Activated CD8-positive, alpha-beta T cell treated with anti-CD3 and anti-CD28 coated beads for 36 hours (primary cell): ENCODE measurements at regions not wholly inside any gene's neighbourhood (a gene's known extent, or its start where the extent isn't known, plus 50 kb on each side); places are given as distances from the start of the nearest gene placed in this dataset.

Experiments used
- ATAC-seq: fragments of 200-7000 bp; cut with Tn5 transposase; one replicate; pipeline ENCODE4 v1.10.0; 2021; ENCODE audit warnings: mild to moderate bottlenecking, moderate library complexity
- CTCF ChIA-PET: fragments of 350-600 bp; sonication (Branson Sonifier 250); formaldehyde crosslinking; loops from one replicate; lab custom pipeline; 2021; ENCODE audit warnings: antibody characterized with exemption; lab: Charles Lee
- POLR2A ChIA-PET: fragments of 350-600 bp; sonication (Branson Sonifier 250); formaldehyde crosslinking; loops from one replicate; lab custom pipeline; 2021; ENCODE audit warnings: antibody characterized with exemption; lab: Charles Lee
- DNase-seq: peaks from one replicate; pipeline ENCODE4 v3.0.0-alpha.2; 2020
- H3K27ac Mint-ChIP-seq: one replicate; pipeline ENCODE4 v1.8.0; 2021; ENCODE audit warnings: mild to moderate bottlenecking, mixed read lengths
- H3K27me3 Mint-ChIP-seq: one replicate; pipeline ENCODE4 v1.8.0; 2021; ENCODE audit warnings: mixed read lengths
- H3K36me3 Mint-ChIP-seq: one replicate; pipeline ENCODE4 v1.8.0; 2021; ENCODE audit warnings: low read depth, mixed read lengths
- H3K4me1 Mint-ChIP-seq: one replicate; pipeline ENCODE4 v1.8.0; 2021; ENCODE audit warnings: low read depth, mixed read lengths
- H3K4me3 Mint-ChIP-seq: one replicate; pipeline ENCODE4 v1.8.0; 2021; ENCODE audit warnings: mild to moderate bottlenecking, moderate library complexity, mixed read lengths
- H3K9me3 Mint-ChIP-seq: one replicate; pipeline ENCODE4 v1.8.0; 2021; ENCODE audit warnings: mixed read lengths
- CTCF ChIP-seq: fragments of 200-600 bp; IDR thresholded peaks from one replicate; pipeline ENCODE4 v1.8.0; 2022; ENCODE audit warnings: antibody characterized with exemption, mild to moderate bottlenecking
- intact Hi-C: fragments of 100-400 bp; cut with micrococcal nuclease; formaldehyde crosslinking; loops from one replicate; pipeline ENCODE4 v1.10.0; 2022

- H3K4me1 Mint-ChIP-seq, result no peaks in the 10 kb centered on the region
- no peaks in the 10 kb centered on the region for H3K36me3 Mint-ChIP-seq
- no peak overlapping the region for H3K27ac Mint-ChIP-seq
- peaks cover 1% of the 10 kb centered on the region for H3K27me3 Mint-ChIP-seq
- CTCF ChIA-PET, result no interaction called here
- DNase-seq (no peak), ATAC-seq (no peak)
- TF ChIP-seq CTCF, result no peak
- POLR2A ChIA-PET, result no interaction called here
- H3K9me3 Mint-ChIP-seq, result no peaks in the 10 kb centered on the region
- intact Hi-C loops, result no loop called here
- H3K4me3 Mint-ChIP-seq, result no peak overlapping the region
Measured at GRCh38 chr15:53165988-53166683, 376.0 kb upstream of the ONECUT1 start.

DNA sequence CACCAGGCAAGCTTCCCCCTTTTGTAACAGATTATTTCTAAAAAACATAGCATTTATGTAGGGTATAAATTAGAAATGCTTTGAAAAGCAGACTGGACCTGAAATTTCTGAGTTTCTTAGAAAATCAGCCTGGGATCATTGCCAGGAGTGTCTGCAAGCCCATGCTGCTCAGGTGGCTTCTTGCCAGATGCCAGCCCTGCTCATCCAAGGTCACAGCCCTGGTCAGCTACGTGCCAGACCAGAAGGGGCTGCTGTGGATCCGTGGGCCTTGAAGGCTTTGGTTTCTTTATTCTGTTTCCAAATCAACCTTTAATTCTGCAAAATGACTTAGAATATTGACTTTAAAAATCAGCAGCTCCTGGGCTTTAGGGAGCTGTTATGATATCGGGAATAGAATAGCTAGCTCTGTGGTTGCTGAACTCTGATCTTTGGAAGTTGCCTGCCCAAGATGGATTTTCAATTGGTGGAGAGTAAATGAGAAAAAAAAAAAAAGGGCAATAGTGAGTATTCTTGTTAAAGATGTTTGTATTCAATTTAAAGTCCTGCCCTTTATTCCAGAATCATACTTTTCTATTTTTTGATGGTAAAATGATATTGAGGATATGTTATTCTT lies 370.1 kb upstream of the ONECUT1 start:
- Mint-ChIP-seq H3K36me3 (no peaks in the 10 kb centered on the region), H3K27me3 (peaks cover 1% of the 10 kb centered on the region), H3K4me1 (no peaks in the 10 kb centered on the region), H3K4me3 (no peak overlapping the region), H3K9me3 (peaks cover 2% of the 10 kb centered on the region), H3K27ac (no peak overlapping the region)
- CTCF ChIA-PET, result no interaction called here
- TF ChIP-seq CTCF, result no peak
- DNase-seq (no peak), ATAC-seq (no peak)
- POLR2A ChIA-PET, result no interaction called here
- intact Hi-C loops, result no loop called here

GRCh38 chr15:53159458-53159857 lies 369.3 kb upstream of the ONECUT1 start:
- no peak overlapping the region for H3K4me3 Mint-ChIP-seq
- POLR2A ChIA-PET, result no interaction called here
- H3K4me1 Mint-ChIP-seq, result no peaks in the 10 kb centered on the region
- peaks cover 2% of the 10 kb centered on the region for H3K9me3 Mint-ChIP-seq
- CTCF ChIA-PET, result no interaction called here
- no peak overlapping the region for H3K27ac Mint-ChIP-seq
- ATAC-seq (no peak), DNase-seq (no peak)
- TF ChIP-seq CTCF, result no peak
- intact Hi-C loops, result no loop called here
- no peaks in the 10 kb centered on the region for H3K36me3 Mint-ChIP-seq
- peaks cover under 1% of the 10 kb centered on the region for H3K27me3 Mint-ChIP-seq

- H3K27me3 Mint-ChIP-seq, result no peaks in the 10 kb centered on the region
- intact Hi-C loops, result no loop called here
- no peak for TF ChIP-seq CTCF
- POLR2A ChIA-PET, result no interaction called here
- H3K9me3 Mint-ChIP-seq, result peaks cover 2% of the 10 kb centered on the region
- no peak overlapping the region for H3K4me3 Mint-ChIP-seq
- CTCF ChIA-PET, result no interaction called here
- no peak overlapping the region for H3K27ac Mint-ChIP-seq
- ATAC-seq (no peak), DNase-seq (no peak)
- no peaks in the 10 kb centered on the region for H3K4me1 Mint-ChIP-seq
- H3K36me3 Mint-ChIP-seq, result no peaks in the 10 kb centered on the region
Measured at GRCh38 chr15:53158995-53159394, 368.9 kb upstream of the ONECUT1 start.

GRCh38 chr15:53133255-53133850 lies 343.2 kb upstream of the ONECUT1 start:
- Mint-ChIP-seq H3K27me3 (no peaks in the 10 kb centered on the region), H3K4me3 (no peak overlapping the region), H3K27ac (no peak overlapping the region), H3K4me1 (no peaks in the 10 kb centered on the region), H3K36me3 (no peaks in the 10 kb centered on the region), H3K9me3 (no peaks in the 10 kb centered on the region)
- DNase-seq, result no peak
- intact Hi-C loops, result no loop called here
- ATAC-seq, result no peak
- ChIA-PET CTCF (no interaction called here), POLR2A (interaction anchor here (0.6 kb wide), 1 partner anchor 10 kb away, joined by 3 read pairs; no protein-coding TSS in a partner anchor)
- no peak for TF ChIP-seq CTCF
